AG09309 (cell line): ENCODE measurements at regions not wholly inside any gene's neighbourhood (a gene's known extent, or its start where the extent isn't known, plus 50 kb on each side); places are given as distances from the start of the nearest gene placed in this dataset.

Experiments used
- DNase-seq: peaks from one replicate; pipeline ENCODE4 v3.0.0-alpha.2; 2010; ENCODE audit warnings: low read depth
- H3K4me3 ChIP-seq: 2 replicates; pipeline ENCODE4 v1.5.1; 2011; ENCODE audit warnings: mild to moderate bottlenecking, low read depth, low read length, moderate library complexity; ENCODE audit not compliant: control insufficient read depth
- CTCF ChIP-seq: IDR thresholded peaks from 2 replicates; pipeline ENCODE4 v1.5.1; 2011; ENCODE audit warnings: mild to moderate bottlenecking, low read depth, low read length, inconsistent platforms; ENCODE audit not compliant: insufficient read depth, control insufficient read depth; ENCODE audit errors: missing control alignments

GRCh38 chr7:115851291-115851690 lies 179.3 kb downstream of the TFEC start:
- peak; percentile 47 for TF ChIP-seq CTCF
- DNase-seq, result peak; percentile 39
- no peak overlapping the region for H3K4me3 ChIP-seq

DNA sequence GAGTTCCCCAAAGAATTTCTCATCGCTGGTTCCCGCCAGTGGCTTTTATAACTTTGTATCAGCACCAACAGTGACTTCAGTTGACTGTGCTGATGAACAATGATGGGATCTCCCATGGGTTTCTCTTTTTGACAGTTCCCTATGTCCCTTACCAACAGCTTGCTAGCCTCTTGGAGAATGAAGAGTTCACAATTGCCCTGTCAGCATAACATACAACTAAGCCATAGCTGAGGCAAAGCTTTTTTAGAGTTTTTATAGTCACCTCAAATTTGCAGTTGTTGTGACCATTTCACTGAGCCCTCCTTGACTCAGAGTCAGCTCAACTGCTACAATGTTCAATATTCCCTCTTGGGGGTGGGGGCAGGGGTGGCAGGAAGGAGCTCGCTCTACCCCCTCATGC lies 179.8 kb downstream of the TFEC start:
- no peak for TF ChIP-seq CTCF
- no peak for DNase-seq

GRCh38 chr7:115844857-115845256 lies 185.7 kb downstream of the TFEC start:
- no peak for TF ChIP-seq CTCF
- no peak overlapping the region for H3K4me3 ChIP-seq
- no peak for DNase-seq

More for the DNA sequence above, 179.8 kb downstream of the TFEC start:
- H3K4me3 ChIP-seq, result no peak overlapping the region

GRCh38 chr7:115840702-115841101 lies 189.9 kb downstream of the TFEC start:
- no peak for TF ChIP-seq CTCF
- no peak overlapping the region for H3K4me3 ChIP-seq
- no peak for DNase-seq

DNA sequence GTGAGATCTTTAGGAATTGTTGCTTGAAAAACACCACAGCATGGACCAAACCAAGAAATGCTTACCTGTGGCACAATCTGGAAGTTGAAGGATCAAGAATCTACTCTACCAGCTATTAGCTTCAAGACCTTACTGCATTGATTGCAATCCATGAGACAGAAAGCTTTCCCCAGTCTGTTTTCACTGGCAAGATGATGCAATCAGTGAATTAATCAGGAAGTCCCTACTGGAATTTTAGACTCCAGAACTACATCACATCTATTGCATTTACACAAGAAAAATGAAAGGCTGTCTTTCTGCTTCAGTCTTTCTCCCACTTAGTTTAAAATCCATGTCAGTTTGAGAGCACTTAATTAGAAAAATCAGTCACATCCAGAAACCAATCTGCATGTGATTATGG lies 191.7 kb downstream of the TFEC start:
- no peak for TF ChIP-seq CTCF
- peak; percentile 52 for DNase-seq
- H3K4me3 ChIP-seq, result no peak overlapping the region

DNA sequence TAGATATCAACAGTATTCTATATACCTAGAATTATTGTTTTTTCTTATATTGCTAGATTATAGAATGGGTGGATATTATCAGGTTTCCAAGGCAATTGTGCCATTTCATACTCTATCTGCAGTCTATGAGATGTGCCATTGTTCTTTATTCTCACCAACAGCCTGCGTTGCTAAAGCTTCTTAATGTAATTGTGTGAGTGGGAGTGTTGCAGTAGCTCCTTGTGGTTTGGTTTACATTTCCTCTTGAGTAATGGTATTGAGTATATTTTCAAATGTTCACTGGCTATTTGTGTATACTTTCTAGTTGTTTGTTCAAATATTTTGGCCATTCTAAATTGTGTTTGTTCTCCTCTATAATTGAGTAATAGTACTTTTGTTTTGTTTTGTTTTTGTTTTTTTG lies 199.2 kb downstream of the TFEC start:
- no peak overlapping the region for H3K4me3 ChIP-seq
- no peak for TF ChIP-seq CTCF
- no peak for DNase-seq

GRCh38 chr7:115827305-115828045 lies 203.1 kb downstream of the TFEC start:
- DNase-seq, result no peak
- TF ChIP-seq CTCF, result no peak
- H3K4me3 ChIP-seq, result no peak overlapping the region
